ENCODE measurements at regions not wholly inside any gene's neighbourhood (a gene's known extent, or its start where the extent isn't known, plus 50 kb on each side); places are given as distances from the start of the nearest gene placed in this dataset.

GRCh38 chr5:3155717-3156116, 404.2 kb upstream of the IRX2 start:
- ChIA-PET CTCF (ENCODE audit: partially characterized antibody) (no interaction called here), POLR2A (ENCODE audit: partially characterized antibody) (no interaction called here)
- H3K36me3 ChIP-seq (ENCODE audit: control insufficient read depth in 2 of 4, insufficient read depth in 4 of 4, low read length in 3 of 4) = no peaks in the 10 kb centered on the region
- FAIRE-seq (no peak), DNase-seq (ENCODE audit: low read depth in 1 of 2, low spot score in 2 of 2) (no peak)
- H2BK5ac ChIP-seq (ENCODE audit: low read depth, low read length) = no peak overlapping the region
- no peak overlapping the region for H2AK5ac ChIP-seq (ENCODE audit: low read depth, low read length)
- H3K4me3 ChIP-seq (ENCODE audit: extremely low read depth in 1 of 4, insufficient read depth in 2 of 4, low read depth in 3 of 4, low read length in 4 of 4) = no peak overlapping the region
- no peak overlapping the region for H4K5ac ChIP-seq (ENCODE audit: insufficient read length, low read depth, low read length)
- no peak overlapping the region for H2BK20ac ChIP-seq (ENCODE audit: low read length)
- no peak overlapping the region for H3K56ac ChIP-seq (replicated peaks; ENCODE audit: insufficient read length, low read depth, low read length)
- H3K23me2 ChIP-seq (ENCODE audit: low read depth, low read length) = peaks cover 2% of the 10 kb centered on the region; the same call in 1 of the 2 replicates
- H3K4ac ChIP-seq (replicated peaks; ENCODE audit: insufficient read length, low read depth, low read length) = no peak overlapping the region
- no peak overlapping the region for H3K14ac ChIP-seq (ENCODE audit: insufficient read length)
- H3K79me2 ChIP-seq (ENCODE audit: control insufficient read depth in 1 of 2, insufficient read depth in 2 of 2, low read length in 2 of 2) = no peaks in the 10 kb centered on the region
- H4K20me1 ChIP-seq (replicated peaks in 1 of 2; ENCODE audit: control insufficient read depth in 1 of 2, insufficient read depth in 2 of 2, low read length in 2 of 2) = no peaks in the 10 kb centered on the region
- 87% methylated on average over 10 of the region's 10 CpGs; no CpG with 5 or more reads in 1 of the 2 experiments for WGBS, 2 experiments (ENCODE audit: extremely low coverage in 1 of 2, insufficient coverage in 1 of 2, insufficient read length in 1 of 2, insufficient replicate concordance in 2 of 2, low coverage in 1 of 2, low lambda C conversion rate in 2 of 2, missing lambda C conversion rate in 1 of 2)
- H3K23ac ChIP-seq (ENCODE audit: insufficient read length) = no peak overlapping the region
- H3K18ac ChIP-seq (ENCODE audit: extremely low read depth, low read length) = 0 out of 2 replicates have a peak overlapping the region, but pooled peaks have one; percentile 24
- H3K27ac ChIP-seq (ENCODE audit: low read depth, low read length) = no peak overlapping the region
- H4K8ac ChIP-seq (ENCODE audit: extremely low read depth, insufficient read depth, low read length) = no peak overlapping the region
- H4K91ac ChIP-seq (replicated peaks; ENCODE audit: insufficient read length, low read length) = peak overlapping the region; percentile 54
- H3K4me1 ChIP-seq (replicated peaks in 1 of 4; ENCODE audit: control insufficient read depth in 3 of 4, insufficient read depth in 4 of 4, low read length in 3 of 4) = peaks cover 0 to 6% (median 0%) of the 10 kb centered on the region in 4 experiments; a peak in 1 of 7 replicates
- H2BK12ac ChIP-seq (ENCODE audit: low read depth, low read length) = peak overlapping the region; percentile 44; the same call in 1 of the 2 replicates
- no peak overlapping the region for H2BK15ac ChIP-seq (ENCODE audit: low read length)
- no peaks in the 10 kb centered on the region for H3K79me1 ChIP-seq (ENCODE audit: low read depth, low read length)
- H3K4me2 ChIP-seq (ENCODE audit: insufficient read depth in 1 of 2, low read depth in 2 of 2, low read length in 2 of 2) = no peak overlapping the region
- H2BK120ac ChIP-seq (replicated peaks; ENCODE audit: low read depth, low read length) = no peak overlapping the region
- H2AFZ ChIP-seq (ENCODE audit: low read length) = no peak overlapping the region
- H3K9me3 ChIP-seq (ENCODE audit: insufficient read depth in 2 of 2, low read depth in 1 of 2, low read length in 1 of 2) = 0 out of 4 replicates have a peak, but pooled peaks cover 0 to 3% of the 10 kb centered on the region in 2 experiments
- H3K27me3 ChIP-seq (replicated peaks in 1 of 4; ENCODE audit: control insufficient read depth in 3 of 4, extremely low read depth in 1 of 4, insufficient read depth in 3 of 4, low read length in 3 of 4) = no peaks in the 10 kb centered on the region
- H3K9ac ChIP-seq (replicated peaks in 1 of 4; ENCODE audit: extremely low read depth in 1 of 4, low read depth in 3 of 4, low read length in 3 of 4) = no peak overlapping the region
- TF ChIP-seq, protein P1, sequence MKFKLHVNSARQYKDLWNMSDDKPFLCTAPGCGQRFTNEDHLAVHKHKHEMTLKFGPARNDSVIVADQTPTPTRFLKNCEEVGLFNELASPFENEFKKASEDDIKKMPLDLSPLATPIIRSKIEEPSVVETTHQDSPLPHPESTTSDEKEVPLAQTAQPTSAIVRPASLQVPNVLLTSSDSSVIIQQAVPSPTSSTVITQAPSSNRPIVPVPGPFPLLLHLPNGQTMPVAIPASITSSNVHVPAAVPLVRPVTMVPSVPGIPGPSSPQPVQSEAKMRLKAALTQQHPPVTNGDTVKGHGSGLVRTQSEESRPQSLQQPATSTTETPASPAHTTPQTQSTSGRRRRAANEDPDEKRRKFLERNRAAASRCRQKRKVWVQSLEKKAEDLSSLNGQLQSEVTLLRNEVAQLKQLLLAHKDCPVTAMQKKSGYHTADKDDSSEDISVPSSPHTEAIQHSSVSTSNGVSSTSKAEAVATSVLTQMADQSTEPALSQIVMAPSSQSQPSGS (IDR thresholded peaks at IDR 0.05; ENCODE audit: low read length) = no peak
- no peak for TF ChIP-seq CTBP2 (IDR thresholded peaks at IDR 0.05; ENCODE audit: borderline replicate concordance, insufficient read depth, insufficient read length, low read length)
- TF ChIP-seq GABPA (IDR thresholded peaks at IDR 0.05; ENCODE audit: borderline replicate concordance, insufficient read depth, low read length) = no peak
- no peak for TF ChIP-seq YY1 (IDR thresholded peaks at IDR 0.05; ENCODE audit: low read depth, low read length)
- TF ChIP-seq CHD2 (IDR thresholded peaks at IDR 0.05; ENCODE audit: low read length) = no peak
- no peak for TF ChIP-seq RAD21 (IDR thresholded peaks at IDR 0.05 in 1 of 2, conservative IDR thresholded peaks at IDR 0.05 in 1 of 2; ENCODE audit: low read depth in 2 of 2, low read length in 2 of 2)
- TF ChIP-seq MAX (IDR thresholded peaks at IDR 0.05) = no peak
- no peak for TF ChIP-seq HDAC2 (IDR thresholded peaks at IDR 0.05; ENCODE audit: borderline replicate concordance in 1 of 2, low read depth in 2 of 2, low read length in 2 of 2)
- no peak for TF ChIP-seq KDM5A (IDR thresholded peaks at IDR 0.05; ENCODE audit: low read length)
- no peak for TF ChIP-seq NRF1 (IDR thresholded peaks at IDR 0.05; ENCODE audit: low read depth, low read length)
- no peak for TF ChIP-seq BCL11A (IDR thresholded peaks at IDR 0.05; ENCODE audit: low read depth in 2 of 2, low read length in 2 of 2)
- no peak for TF ChIP-seq GTF2F1 (IDR thresholded peaks at IDR 0.05; ENCODE audit: borderline replicate concordance, low read depth, low read length)
